RWPE2 (cell line): ENCODE measurements at regions not wholly inside any gene's neighbourhood (a gene's known extent, or its start where the extent isn't known, plus 50 kb on each side); places are given as distances from the start of the nearest gene placed in this dataset.

ENCODE experiments used
- ATAC-seq: fragments of 200-7000 bp; cut with Tn5 transposase; 3 replicates; pipeline ENCODE4 v1.9.1; 2021; ENCODE audit warnings: low read depth
- DNase-seq: peaks from one replicate; pipeline ENCODE4 v3.0.0-alpha.2; 2020; ENCODE audit warnings: low spot score
- H3K27ac ChIP-seq: fragments of 450-650 bp; 2 replicates; pipeline ENCODE4 v1.5.1; 2017; ENCODE audit warnings: mild to moderate bottlenecking; ENCODE audit not compliant: poor library complexity, severe bottlenecking
- H3K27me3 ChIP-seq: fragments of 250-450 bp; sonication (Bioruptor Pico); 2 replicates; pipeline ENCODE4 v1.5.1; 2021; ENCODE audit warnings: mild to moderate bottlenecking, moderate library complexity; ENCODE audit not compliant: insufficient read depth, poor library complexity, severe bottlenecking
- H3K36me3 ChIP-seq: fragments of 250-450 bp; sonication (Bioruptor Pico); 2 replicates; pipeline ENCODE4 v1.5.1; 2020; ENCODE audit warnings: low read depth, mild to moderate bottlenecking, moderate library complexity
- H3K4me1 ChIP-seq: fragments of 250-450 bp; sonication (Bioruptor Pico); 2 replicates; pipeline ENCODE4 v1.5.1; 2021; ENCODE audit warnings: mild to moderate bottlenecking, moderate library complexity; ENCODE audit not compliant: insufficient read depth, poor library complexity, severe bottlenecking
- H3K4me3 ChIP-seq: fragments of 250-450 bp; sonication (Bioruptor Pico); 2 replicates; pipeline ENCODE4 v1.5.1; 2021; ENCODE audit warnings: mild to moderate bottlenecking, moderate library complexity; ENCODE audit not compliant: severe bottlenecking
- H3K9me3 ChIP-seq: fragments of 250-450 bp; sonication (Bioruptor Pico); 2 replicates; pipeline ENCODE4 v1.5.1; 2021; ENCODE audit warnings: mild to moderate bottlenecking, moderate library complexity; ENCODE audit not compliant: severe bottlenecking
- TF ChIP-seq, protein P1 (sequence below): fragments of 450-650 bp; IDR thresholded peaks from one replicate; pipeline ENCODE4 v1.5.1; 2017; ENCODE audit warnings: mild to moderate bottlenecking, moderate library complexity; ENCODE audit not compliant: poor library complexity, severe bottlenecking

GRCh38 chr2:150909613-150910012 is 352.1 kb downstream of the RBM43 start:
- Histone ChIP-seq H3K27ac (no peak overlapping the region), H3K4me1 (peaks cover 8% of the 10 kb centered on the region), H3K4me3 (no peak overlapping the region), H3K36me3 (no peaks in the 10 kb centered on the region), H3K27me3 (no peaks in the 10 kb centered on the region), H3K9me3 (no peaks in the 10 kb centered on the region)
- no peak for ATAC-seq
- no peak for DNase-seq
- TF ChIP-seq, protein P1, sequence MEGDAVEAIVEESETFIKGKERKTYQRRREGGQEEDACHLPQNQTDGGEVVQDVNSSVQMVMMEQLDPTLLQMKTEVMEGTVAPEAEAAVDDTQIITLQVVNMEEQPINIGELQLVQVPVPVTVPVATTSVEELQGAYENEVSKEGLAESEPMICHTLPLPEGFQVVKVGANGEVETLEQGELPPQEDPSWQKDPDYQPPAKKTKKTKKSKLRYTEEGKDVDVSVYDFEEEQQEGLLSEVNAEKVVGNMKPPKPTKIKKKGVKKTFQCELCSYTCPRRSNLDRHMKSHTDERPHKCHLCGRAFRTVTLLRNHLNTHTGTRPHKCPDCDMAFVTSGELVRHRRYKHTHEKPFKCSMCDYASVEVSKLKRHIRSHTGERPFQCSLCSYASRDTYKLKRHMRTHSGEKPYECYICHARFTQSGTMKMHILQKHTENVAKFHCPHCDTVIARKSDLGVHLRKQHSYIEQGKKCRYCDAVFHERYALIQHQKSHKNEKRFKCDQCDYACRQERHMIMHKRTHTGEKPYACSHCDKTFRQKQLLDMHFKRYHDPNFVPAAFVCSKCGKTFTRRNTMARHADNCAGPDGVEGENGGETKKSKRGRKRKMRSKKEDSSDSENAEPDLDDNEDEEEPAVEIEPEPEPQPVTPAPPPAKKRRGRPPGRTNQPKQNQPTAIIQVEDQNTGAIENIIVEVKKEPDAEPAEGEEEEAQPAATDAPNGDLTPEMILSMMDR = no peak

- TF ChIP-seq, protein P1 = no peak
- Histone ChIP-seq H3K36me3 (no peaks in the 10 kb centered on the region), H3K27ac (no peak overlapping the region), H3K4me3 (no peak overlapping the region), H3K27me3 (no peaks in the 10 kb centered on the region), H3K4me1 (peaks cover 8% of the 10 kb centered on the region), H3K9me3 (no peaks in the 10 kb centered on the region)
- ATAC-seq (no peak), DNase-seq (no peak)
These were observed 352.6 kb downstream of the RBM43 start for GRCh38 chr2:150909090-150909489.

DNA sequence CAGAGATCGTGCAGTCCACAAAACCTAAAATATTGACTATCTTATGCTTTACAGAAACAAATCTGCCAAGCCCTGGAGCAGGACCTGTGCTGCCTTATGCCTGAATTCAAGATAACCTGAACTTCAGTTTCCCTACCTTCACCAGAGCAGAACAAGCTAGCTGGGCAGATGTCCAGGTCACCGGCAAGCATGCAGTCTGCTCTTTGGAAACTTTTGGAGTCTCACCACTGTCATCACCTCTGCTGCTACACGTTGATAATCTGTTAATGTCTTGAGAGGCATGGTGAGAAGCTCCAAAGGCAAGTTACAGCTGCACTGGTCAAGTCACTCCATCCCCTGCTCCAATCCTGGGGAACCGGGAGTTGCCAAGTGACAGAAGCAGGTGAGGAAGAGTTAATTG is 354.2 kb downstream of the RBM43 start:
- ATAC-seq = no peak
- Histone ChIP-seq H3K9me3 (no peaks in the 10 kb centered on the region), H3K27me3 (no peaks in the 10 kb centered on the region), H3K4me3 (no peak overlapping the region), H3K36me3 (no peaks in the 10 kb centered on the region), H3K4me1 (peaks cover 8% of the 10 kb centered on the region), H3K27ac (no peak overlapping the region)
- TF ChIP-seq, protein P1 = no peak
- DNase-seq = no peak

GRCh38 chr2:150903461-150903860 is 358.2 kb downstream of the RBM43 start:
- no peaks in the 10 kb centered on the region for H3K36me3 ChIP-seq
- H3K9me3 ChIP-seq = no peaks in the 10 kb centered on the region
- H3K27me3 ChIP-seq = no peaks in the 10 kb centered on the region
- H3K4me3 ChIP-seq = no peak overlapping the region
- DNase-seq (no peak), ATAC-seq (no peak)
- TF ChIP-seq, protein P1 = no peak
- no peak overlapping the region for H3K27ac ChIP-seq
- H3K4me1 ChIP-seq = no peaks in the 10 kb centered on the region

DNA sequence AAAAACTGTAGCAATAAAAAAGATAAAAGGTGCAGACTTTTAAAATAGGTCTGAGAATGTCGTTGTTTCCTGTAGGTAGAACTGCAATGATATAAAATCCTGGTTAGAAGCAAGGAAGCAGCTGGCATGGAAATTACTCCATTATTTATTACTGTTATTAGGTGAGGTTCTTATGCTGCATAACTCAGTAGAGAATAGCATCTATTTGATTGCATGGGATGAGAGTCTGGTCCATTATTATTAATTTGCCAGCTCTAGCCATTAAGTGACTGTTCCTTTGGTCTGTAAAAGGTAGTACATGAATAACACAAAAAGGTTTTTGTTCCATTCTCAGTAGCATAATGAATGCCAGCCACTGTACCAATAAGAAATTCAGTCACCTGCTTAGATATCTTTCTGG is 358.6 kb downstream of the RBM43 start:
- DNase-seq = no peak
- TF ChIP-seq, protein P1 = no peak
- Histone ChIP-seq H3K4me1 (no peaks in the 10 kb centered on the region), H3K36me3 (no peaks in the 10 kb centered on the region), H3K27me3 (no peaks in the 10 kb centered on the region), H3K27ac (no peak overlapping the region), H3K9me3 (no peaks in the 10 kb centered on the region), H3K4me3 (no peak overlapping the region)
- no peak for ATAC-seq
